ENCODE measurements at regions not wholly inside any gene's neighbourhood (a gene's known extent, or its start where the extent isn't known, plus 50 kb on each side); places are given as distances from the start of the nearest gene placed in this dataset.

GRCh38 chr10:84608126-84608525 lies 279.7 kb downstream of the CCSER2 start:
- TF ChIP-seq GATA2 (IDR thresholded peaks at IDR 0.05; ENCODE audit: low read depth, low read length) (no peak), GATA3 (IDR thresholded peaks at IDR 0.05; ENCODE audit: low read depth, low read length) (no peak)
